ENCODE measurements at regions not wholly inside any gene's neighbourhood (a gene's known extent, or its start where the extent isn't known, plus 50 kb on each side); places are given as distances from the start of the nearest gene placed in this dataset.

GRCh38 chr13:105345131-105345530 lies 1190.3 kb downstream of the EFNB2 start:
- TF ChIP-seq CTCF (IDR thresholded peaks at IDR 0.05) (no peak), POLR2A (IDR thresholded peaks at IDR 0.05) (no peak)
